H1 (cell line): ENCODE measurements at regions not wholly inside any gene's neighbourhood (a gene's known extent, or its start where the extent isn't known, plus 50 kb on each side); places are given as distances from the start of the nearest gene placed in this dataset.

ENCODE experiments used
- CTCF ChIA-PET: fragments of 300-600 bp; sonication (Branson Sonifier 250); formaldehyde crosslinking; loops from one replicate; lab custom pipeline; 2021; ENCODE audit not compliant: partially characterized antibody; lab: Charles Lee
- POLR2A ChIA-PET: fragments of 300-600 bp; sonication (Branson Sonifier 250); formaldehyde crosslinking; loops from one replicate; lab custom pipeline; 2021; ENCODE audit warnings: inconsistent platforms; ENCODE audit not compliant: partially characterized antibody; lab: Charles Lee
- DNase-seq, 2 experiments: peaks; one replicate each; pipeline versions ENCODE4 v3.0.0 to v3.0.0-alpha.2; 2010 to 2022; ENCODE audit warnings: low spot score in 2 of 2, low read depth in 1 of 2, mixed read lengths in 1 of 2
- FAIRE-seq: peaks from 2 replicates; lab custom pipeline; 2011; peaks lifted over from hg19 to GRCh38; lab: Jason Lieb, UNC
- H2AFZ ChIP-seq: 2 replicates; pipeline ENCODE4 v1.8.1; 2012; ENCODE audit warnings: low read length, inconsistent platforms
- H2AK5ac ChIP-seq: 2 replicates; pipeline ENCODE4 v1.6.1; 2013; ENCODE audit warnings: low read depth, low read length
- H2BK120ac ChIP-seq: replicated peaks from 2 replicates; pipeline ENCODE3; 2013; ENCODE audit warnings: low read depth, low read length, inconsistent platforms
- H2BK12ac ChIP-seq: 2 replicates; pipeline ENCODE4 v1.6.1; 2013; ENCODE audit warnings: low read depth, low read length
- H2BK15ac ChIP-seq: 2 replicates; pipeline ENCODE4 v1.6.1; 2013; ENCODE audit warnings: low read length
- H2BK20ac ChIP-seq: 2 replicates; pipeline ENCODE4 v1.6.1; 2013; ENCODE audit warnings: low read length
- H2BK5ac ChIP-seq: 2 replicates; pipeline ENCODE4 v1.6.1; 2013; ENCODE audit warnings: low read depth, low read length
- H3K14ac ChIP-seq: 2 replicates; pipeline ENCODE4 v1.6.1; 2013; ENCODE audit warnings: inconsistent platforms; ENCODE audit not compliant: insufficient read length
- H3K18ac ChIP-seq: 2 replicates; pipeline ENCODE4 v1.6.1; 2013; ENCODE audit warnings: low read length; ENCODE audit errors: extremely low read depth
- H3K23ac ChIP-seq: 2 replicates; pipeline ENCODE4 v1.6.1; 2013; ENCODE audit warnings: inconsistent platforms; ENCODE audit not compliant: insufficient read length
- H3K23me2 ChIP-seq: 2 replicates; pipeline ENCODE4 v1.6.1; 2013; ENCODE audit warnings: low read depth, low read length
- H3K27ac ChIP-seq: 2 replicates; pipeline ENCODE4 v1.6.1; 2011; ENCODE audit warnings: low read depth, low read length, inconsistent platforms
- H3K27me3 ChIP-seq, 4 experiments: replicated peaks in 1 of 4; 1 replicate in 1 of 4; 2 replicates in 3 of 4; pipeline versions ENCODE4 v1.6.1 to v1.8.1; 2011 to 2013; ENCODE audit warnings: low read length in 3 of 4, mild to moderate bottlenecking in 3 of 4, inconsistent platforms in 2 of 4, mixed read lengths in 2 of 4, moderate library complexity in 1 of 4; ENCODE audit not compliant: control insufficient read depth in 3 of 4, insufficient read depth in 3 of 4; ENCODE audit errors: extremely low read depth in 1 of 4
- H3K36me3 ChIP-seq, 4 experiments: 2 replicates each; pipeline versions ENCODE4 v1.6.1 to v1.8.1; 2011 to 2013; ENCODE audit warnings: mild to moderate bottlenecking in 4 of 4, low read length in 3 of 4, moderate library complexity in 2 of 4, control low read depth in 1 of 4, inconsistent platforms in 1 of 4; ENCODE audit not compliant: insufficient read depth in 4 of 4, control insufficient read depth in 2 of 4
- H3K4ac ChIP-seq: replicated peaks from 2 replicates; pipeline ENCODE3; 2013; ENCODE audit warnings: low read length, low read depth, mixed read lengths, inconsistent platforms; ENCODE audit not compliant: insufficient read length
- H3K4me1 ChIP-seq, 4 experiments: replicated peaks in 1 of 4; 1 replicate in 1 of 4; 2 replicates in 3 of 4; pipeline versions ENCODE4 v1.6.1 to v1.8.1; 2011 to 2013; ENCODE audit warnings: low read length in 3 of 4, inconsistent platforms in 2 of 4, mixed read lengths in 1 of 4; ENCODE audit not compliant: insufficient read depth in 4 of 4, control insufficient read depth in 3 of 4
- H3K4me2 ChIP-seq, 2 experiments: 2 replicates each; pipeline versions ENCODE4 v1.6.1 to v1.8.1; 2011 to 2013; ENCODE audit warnings: low read depth in 2 of 2, low read length in 2 of 2, control low read depth in 1 of 2, inconsistent platforms in 1 of 2, mild to moderate bottlenecking in 1 of 2; ENCODE audit not compliant: insufficient read depth in 1 of 2
- H3K4me3 ChIP-seq, 4 experiments: fragments of 200-600, 300-600 bp in 1 of 4; sonication (generic), shearing (Covaris generic), sonication (Bioruptor Twin) in 1 of 4; 2 replicates each; pipeline versions ENCODE4 v1.5.1 to v1.8.1; 2011 to 2016; ENCODE audit warnings: low read length in 4 of 4, low read depth in 3 of 4, control low read depth in 2 of 4, inconsistent platforms in 2 of 4, mild to moderate bottlenecking in 2 of 4, mixed read lengths in 1 of 4, moderate library complexity in 1 of 4; ENCODE audit not compliant: insufficient read depth in 2 of 4; ENCODE audit errors: extremely low read depth in 1 of 4
- H3K56ac ChIP-seq: replicated peaks from 2 replicates; pipeline ENCODE3; 2013; ENCODE audit warnings: low read depth, mild to moderate bottlenecking, mixed read lengths, low read length, inconsistent platforms; ENCODE audit not compliant: insufficient read length
- H3K79me1 ChIP-seq: 2 replicates; pipeline ENCODE4 v1.6.1; 2013; ENCODE audit warnings: low read depth, low read length, control low read depth
- H3K79me2 ChIP-seq, 2 experiments: 2 replicates each; pipeline versions ENCODE4 v1.6.1 to v1.8.1; 2012 to 2013; ENCODE audit warnings: low read length in 2 of 2, mild to moderate bottlenecking in 2 of 2, inconsistent platforms in 1 of 2; ENCODE audit not compliant: insufficient read depth in 2 of 2, control insufficient read depth in 1 of 2
- H3K9ac ChIP-seq, 4 experiments: replicated peaks in 1 of 4; 1 replicate in 1 of 4; 2 replicates in 3 of 4; pipeline versions ENCODE4 v1.6.1 to v1.8.1; 2011 to 2013; ENCODE audit warnings: low read depth in 3 of 4, low read length in 3 of 4, control low read depth in 2 of 4, mild to moderate bottlenecking in 2 of 4, moderate library complexity in 2 of 4, inconsistent platforms in 1 of 4; ENCODE audit errors: extremely low read depth in 1 of 4
- H3K9me3 ChIP-seq, 2 experiments: 2 replicates each; pipeline versions ENCODE4 v1.6.1 to v1.8.1; 2012 to 2013; ENCODE audit warnings: mild to moderate bottlenecking in 2 of 2, moderate library complexity in 2 of 2, control low read depth in 1 of 2, inconsistent platforms in 1 of 2, low read depth in 1 of 2, low read length in 1 of 2, mixed read lengths in 1 of 2; ENCODE audit not compliant: insufficient read depth in 2 of 2
- H4K20me1 ChIP-seq, 2 experiments: replicated peaks in 1 of 2; 2 replicates each; pipeline versions ENCODE3 to v1.8.1; 2011 to 2013; ENCODE audit warnings: inconsistent platforms in 2 of 2, low read length in 2 of 2, mild to moderate bottlenecking in 1 of 2; ENCODE audit not compliant: insufficient read depth in 2 of 2, control insufficient read depth in 1 of 2
- H4K5ac ChIP-seq: 2 replicates; pipeline ENCODE4 v1.6.1; 2013; ENCODE audit warnings: low read length, low read depth, mixed read lengths, inconsistent platforms; ENCODE audit not compliant: insufficient read length
- H4K8ac ChIP-seq: 2 replicates; pipeline ENCODE4 v1.8.0; 2013; ENCODE audit warnings: mild to moderate bottlenecking, moderate library complexity, low read length, inconsistent platforms; ENCODE audit not compliant: insufficient read depth; ENCODE audit errors: extremely low read depth
- H4K91ac ChIP-seq: replicated peaks from 2 replicates; pipeline ENCODE3; 2013; ENCODE audit warnings: low read length, mixed read lengths, inconsistent platforms; ENCODE audit not compliant: insufficient read length
- SRF ChIP-seq: IDR thresholded peaks from 2 replicates; pipeline ENCODE4 v1.6.1; 2011; ENCODE audit warnings: mild to moderate bottlenecking, low read depth, low read length, moderate library complexity
- WGBS, 2 experiments: shearing (Covaris generic) in 1 of 2; methylation state at CpG; one replicate each; pipeline versions ENCODE4 v1.1.6 to v1.1.7; 2013 to 2015; ENCODE audit warnings: low lambda C conversion rate in 2 of 2, mixed read lengths in 2 of 2, inconsistent platforms in 1 of 2, low coverage in 1 of 2, missing lambda C conversion rate in 1 of 2; ENCODE audit not compliant: insufficient replicate concordance in 2 of 2, insufficient coverage in 1 of 2, insufficient read length in 1 of 2; ENCODE audit errors: extremely low coverage in 1 of 2, missing lambda C conversion rate in 1 of 2; 5-methylcytosine and 5-hydroxymethylcytosine counted together

GRCh38 chr6:50362706-50363105 lies 313.0 kb upstream of the DEFB112 start:
- Histone ChIP-seq H3K27ac (no peak overlapping the region), H3K36me3 (no peaks in the 10 kb centered on the region), H2BK20ac (no peak overlapping the region), H3K4me1 (no peaks in the 10 kb centered on the region), H3K18ac (no peak overlapping the region), H3K4ac (no peak overlapping the region), H3K23ac (no peak overlapping the region), H4K8ac (no peak overlapping the region), H2AFZ (no peak overlapping the region), H3K27me3 (no peaks in the 10 kb centered on the region), H3K79me2 (no peaks in the 10 kb centered on the region), H3K14ac (no peak overlapping the region), H2BK5ac (no peak overlapping the region), H2BK15ac (no peak overlapping the region), H2AK5ac (no peak overlapping the region), H4K5ac (no peak overlapping the region), H3K9ac (no peak overlapping the region), H3K4me3 (no peak overlapping the region), H4K91ac (no peak overlapping the region), H2BK12ac (no peak overlapping the region), H3K56ac (no peak overlapping the region), H2BK120ac (no peak overlapping the region), H3K4me2 (no peak overlapping the region), H3K79me1 (no peaks in the 10 kb centered on the region), H3K23me2 (no peaks in the 10 kb centered on the region), H3K9me3 (no peaks in the 10 kb centered on the region), H4K20me1 (no peaks in the 10 kb centered on the region)
- 92% methylated on average over 1 of the region's 1 CpG; no CpG with 5 or more reads in 1 of the 2 experiments for WGBS, 2 experiments
- no peak for DNase-seq
- ChIA-PET POLR2A (no interaction called here), CTCF (no interaction called here)
- TF ChIP-seq SRF: no peak
- FAIRE-seq: no peak
